Keratinocyte (primary cell): ENCODE measurements at regions not wholly inside any gene's neighbourhood (a gene's known extent, or its start where the extent isn't known, plus 50 kb on each side); places are given as distances from the start of the nearest gene placed in this dataset.

ENCODE experiments used
- CTCF ChIP-seq, 3 experiments: IDR thresholded peaks in 1 of 3; conservative IDR thresholded peaks in 1 of 3; optimal IDR thresholded peaks in 1 of 3; 2 replicates in 2 of 3; 3 replicates in 1 of 3; pipeline versions ENCODE3 to v1.5.1; 2011; ENCODE audit warnings: low read length in 3 of 3, mild to moderate bottlenecking in 3 of 3, moderate library complexity in 2 of 3, control low read depth in 1 of 3, inconsistent platforms in 1 of 3; ENCODE audit not compliant: insufficient read depth in 2 of 3; ENCODE audit errors: extremely low read depth in 1 of 3
- EZH2 ChIP-seq: IDR thresholded peaks from one replicate; pipeline ENCODE4 v1.6.1; 2012; ENCODE audit warnings: inconsistent platforms, mild to moderate bottlenecking, low read length, moderate library complexity

- no peak for TF ChIP-seq CTCF (optimal IDR thresholded peaks at IDR 0.05 in 1 of 3, IDR thresholded peaks at IDR 0.05 in 1 of 3, conservative IDR thresholded peaks at IDR 0.05 in 1 of 3; ENCODE audit: extremely low read depth in 1 of 3, insufficient read depth in 2 of 3, low read length in 3 of 3)
- TF ChIP-seq EZH2 = no peak
Observed at GRCh38 chr6:951399-952181, 258.7 kb upstream of the EXOC2 start.
